SK-N-SH treated with all-trans-retinoic acid at 6 μM for 48 hours (cell line): ENCODE measurements at regions not wholly inside any gene's neighbourhood (a gene's known extent, or its start where the extent isn't known, plus 50 kb on each side); places are given as distances from the start of the nearest gene placed in this dataset.

Experiments
- ATAC-seq: fragments of 200-7000 bp; cut with Tn5 transposase; 3 replicates; pipeline ENCODE4 v1.9.1; 2020; ENCODE audit warnings: mild to moderate bottlenecking, moderate library complexity
- ARNTL ChIP-seq: fragments of 450-650 bp; formaldehyde crosslinking; IDR thresholded peaks from 2 replicates; pipeline ENCODE4 v1.5.0; 2020; ENCODE audit warnings: low read depth, mild to moderate bottlenecking, moderate library complexity, borderline replicate concordance
- BACH2 ChIP-seq: fragments of 250-450 bp; sonication (Bioruptor Pico); IDR thresholded peaks from 2 replicates; pipeline ENCODE4 v1.9.0; 2021; ENCODE audit warnings: mild to moderate bottlenecking, borderline replicate concordance
- CSDC2 ChIP-seq: fragments of 250-450 bp; sonication (Bioruptor Pico); IDR thresholded peaks from 2 replicates; pipeline ENCODE4 v1.5.0; 2020; ENCODE audit warnings: mild to moderate bottlenecking, moderate library complexity
- ESRRG ChIP-seq: fragments of 250-450 bp; sonication (Bioruptor Pico); IDR thresholded peaks from 2 replicates; pipeline ENCODE4 v1.6.1; 2021; ENCODE audit warnings: mild to moderate bottlenecking
- GLIS3 ChIP-seq: fragments of 250-450 bp; sonication (Bioruptor Pico); IDR thresholded peaks from 2 replicates; pipeline ENCODE4 v1.5.0; 2020; ENCODE audit warnings: mild to moderate bottlenecking, moderate library complexity
- ISL1 ChIP-seq: fragments of 250-450 bp; sonication (Bioruptor Pico); IDR thresholded peaks from 2 replicates; pipeline ENCODE4 v2.1.2; 2022; ENCODE audit warnings: mild to moderate bottlenecking, moderate library complexity
- POU6F1 ChIP-seq: fragments of 250-450 bp; sonication (Bioruptor Pico); IDR thresholded peaks from 2 replicates; pipeline ENCODE4 v1.8.0; 2021; ENCODE audit warnings: low read depth, mild to moderate bottlenecking, moderate library complexity, borderline replicate concordance
- PPARA ChIP-seq: fragments of 250-450 bp; sonication (Bioruptor Pico); IDR thresholded peaks from 2 replicates; pipeline ENCODE4 v1.5.0; 2020; ENCODE audit warnings: mild to moderate bottlenecking, borderline replicate concordance
- RARB ChIP-seq: fragments of 250-450 bp; sonication (Bioruptor Pico); IDR thresholded peaks from 2 replicates; pipeline ENCODE4 v1.8.0; 2021; ENCODE audit warnings: mild to moderate bottlenecking, moderate library complexity
- SNAI2 ChIP-seq: fragments of 250-450 bp; sonication (Bioruptor Pico); IDR thresholded peaks from 2 replicates; pipeline ENCODE4 v1.5.0; 2020; ENCODE audit warnings: mild to moderate bottlenecking, moderate library complexity
- TCF4 ChIP-seq: fragments of 250-450 bp; sonication (Bioruptor Pico); IDR thresholded peaks from 2 replicates; pipeline ENCODE4 v1.8.0; 2021; ENCODE audit warnings: mild to moderate bottlenecking, moderate library complexity, borderline replicate concordance
- TOX ChIP-seq: fragments of 250-450 bp; sonication (Bioruptor Pico); IDR thresholded peaks from 2 replicates; pipeline ENCODE4 v1.8.0; 2021; ENCODE audit warnings: mild to moderate bottlenecking, moderate library complexity, borderline replicate concordance
- ZC3H10 ChIP-seq: fragments of 250-450 bp; sonication (Bioruptor Pico); IDR thresholded peaks from 2 replicates; pipeline ENCODE4 v1.5.1; 2021; ENCODE audit warnings: mild to moderate bottlenecking, moderate library complexity
- ZFP3 ChIP-seq: fragments of 250-450 bp; sonication (Bioruptor Pico); IDR thresholded peaks from 2 replicates; pipeline ENCODE4 v1.5.0; 2020; ENCODE audit warnings: mild to moderate bottlenecking, moderate library complexity
- ZFP30 ChIP-seq: fragments of 450-650 bp; formaldehyde crosslinking; IDR thresholded peaks from 2 replicates; pipeline ENCODE4 v1.5.0; 2022; ENCODE audit warnings: mild to moderate bottlenecking, moderate library complexity
- ZNF565 ChIP-seq: fragments of 450-650 bp; formaldehyde crosslinking; conservative IDR thresholded peaks from 2 replicates; pipeline ENCODE4 v1.5.0; 2020; ENCODE audit warnings: low read depth, mild to moderate bottlenecking, moderate library complexity
- ZNF70 ChIP-seq: fragments of 450-650 bp; formaldehyde crosslinking; IDR thresholded peaks from 2 replicates; pipeline ENCODE4 v1.5.0; 2020; ENCODE audit warnings: mild to moderate bottlenecking, moderate library complexity
- ZNF8 ChIP-seq: fragments of 450-650 bp; formaldehyde crosslinking; IDR thresholded peaks from 2 replicates; pipeline ENCODE4 v1.5.0; 2020; ENCODE audit warnings: mild to moderate bottlenecking, moderate library complexity
- TF ChIP-seq, protein P1 (sequence below): fragments of 250-450 bp; sonication (Bioruptor Pico); IDR thresholded peaks from 2 replicates; pipeline ENCODE4 v1.8.0; 2020; ENCODE audit warnings: mild to moderate bottlenecking, moderate library complexity, borderline replicate concordance
- TF ChIP-seq, protein P2 (sequence below): fragments of 250-450 bp; sonication (Bioruptor Pico); IDR thresholded peaks from 2 replicates; pipeline ENCODE4 v1.5.1; 2021; ENCODE audit warnings: mild to moderate bottlenecking, moderate library complexity

- TF ChIP-seq GLIS3 (CRISPR knock-in tag), result no peak
- TF ChIP-seq ZNF565 (CRISPR knock-in tag), result no peak
- TF ChIP-seq ZNF8 (CRISPR knock-in tag), result no peak
- TF ChIP-seq ZC3H10, result no peak
- no peak for TF ChIP-seq RARB (CRISPR knock-in tag)
- TF ChIP-seq, protein P1, sequence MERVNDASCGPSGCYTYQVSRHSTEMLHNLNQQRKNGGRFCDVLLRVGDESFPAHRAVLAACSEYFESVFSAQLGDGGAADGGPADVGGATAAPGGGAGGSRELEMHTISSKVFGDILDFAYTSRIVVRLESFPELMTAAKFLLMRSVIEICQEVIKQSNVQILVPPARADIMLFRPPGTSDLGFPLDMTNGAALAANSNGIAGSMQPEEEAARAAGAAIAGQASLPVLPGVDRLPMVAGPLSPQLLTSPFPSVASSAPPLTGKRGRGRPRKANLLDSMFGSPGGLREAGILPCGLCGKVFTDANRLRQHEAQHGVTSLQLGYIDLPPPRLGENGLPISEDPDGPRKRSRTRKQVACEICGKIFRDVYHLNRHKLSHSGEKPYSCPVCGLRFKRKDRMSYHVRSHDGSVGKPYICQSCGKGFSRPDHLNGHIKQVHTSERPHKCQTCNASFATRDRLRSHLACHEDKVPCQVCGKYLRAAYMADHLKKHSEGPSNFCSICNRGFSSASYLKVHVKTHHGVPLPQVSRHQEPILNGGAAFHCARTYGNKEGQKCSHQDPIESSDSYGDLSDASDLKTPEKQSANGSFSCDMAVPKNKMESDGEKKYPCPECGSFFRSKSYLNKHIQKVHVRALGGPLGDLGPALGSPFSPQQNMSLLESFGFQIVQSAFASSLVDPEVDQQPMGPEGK, result no peak
- no peak for TF ChIP-seq BACH2 (CRISPR knock-in tag)
- no peak for TF ChIP-seq ESRRG (CRISPR knock-in tag)
- TF ChIP-seq CSDC2, result no peak
- no peak for TF ChIP-seq ISL1 (CRISPR knock-in tag)
- TF ChIP-seq POU6F1 (CRISPR knock-in tag), result no peak
- no peak for ATAC-seq
Observed at GRCh38 chr2:84249140-84249539, 209.9 kb downstream of the SUCLG1 start.

- ATAC-seq, result no peak
- no peak for TF ChIP-seq POU6F1 (CRISPR knock-in tag)
- TF ChIP-seq, protein P2, sequence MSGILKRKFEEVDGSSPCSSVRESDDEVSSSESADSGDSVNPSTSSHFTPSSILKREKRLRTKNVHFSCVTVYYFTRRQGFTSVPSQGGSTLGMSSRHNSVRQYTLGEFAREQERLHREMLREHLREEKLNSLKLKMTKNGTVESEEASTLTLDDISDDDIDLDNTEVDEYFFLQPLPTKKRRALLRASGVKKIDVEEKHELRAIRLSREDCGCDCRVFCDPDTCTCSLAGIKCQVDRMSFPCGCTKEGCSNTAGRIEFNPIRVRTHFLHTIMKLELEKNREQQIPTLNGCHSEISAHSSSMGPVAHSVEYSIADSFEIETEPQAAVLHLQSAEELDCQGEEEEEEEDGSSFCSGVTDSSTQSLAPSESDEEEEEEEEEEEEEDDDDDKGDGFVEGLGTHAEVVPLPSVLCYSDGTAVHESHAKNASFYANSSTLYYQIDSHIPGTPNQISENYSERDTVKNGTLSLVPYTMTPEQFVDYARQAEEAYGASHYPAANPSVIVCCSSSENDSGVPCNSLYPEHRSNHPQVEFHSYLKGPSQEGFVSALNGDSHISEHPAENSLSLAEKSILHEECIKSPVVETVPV (CRISPR knock-in tag), result no peak
- TF ChIP-seq ZNF8 (CRISPR knock-in tag), result no peak
- no peak for TF ChIP-seq ZNF565 (CRISPR knock-in tag)
- no peak for TF ChIP-seq PPARA (CRISPR knock-in tag)
- TF ChIP-seq TCF4, result no peak
- no peak for TF ChIP-seq ZNF70 (CRISPR knock-in tag)
- TF ChIP-seq, protein P1, result no peak
- TF ChIP-seq ISL1 (CRISPR knock-in tag), result no peak
Observed at GRCh38 chr2:84247532-84247931, 211.5 kb downstream of the SUCLG1 start.

- no peak for ATAC-seq
- TF ChIP-seq GLIS3 (CRISPR knock-in tag), result no peak
- TF ChIP-seq TCF4, result no peak
- TF ChIP-seq ESRRG (CRISPR knock-in tag), result no peak
- no peak for TF ChIP-seq SNAI2 (CRISPR knock-in tag)
Observed at GRCh38 chr2:84243788-84244733, 215.0 kb downstream of the SUCLG1 start.

DNA sequence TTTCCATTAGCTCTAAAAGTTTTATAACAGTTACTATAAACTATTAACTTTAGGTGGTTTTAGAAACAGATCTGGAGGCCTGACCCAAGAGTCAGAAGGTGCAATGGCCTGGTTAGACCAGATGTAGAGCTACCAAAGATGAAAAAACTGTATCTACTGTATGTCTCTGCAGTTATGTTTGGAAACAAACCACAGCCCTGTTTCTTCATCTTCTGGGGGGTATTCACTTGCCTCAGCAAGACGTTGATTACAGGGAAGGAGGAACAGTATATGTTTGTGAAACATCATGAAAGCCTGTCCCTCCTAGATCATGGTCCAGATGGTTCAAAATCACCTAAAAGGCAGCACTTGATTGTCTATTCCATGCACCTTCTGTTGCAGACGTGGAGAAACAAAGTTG is 220.2 kb downstream of the SUCLG1 start:
- ATAC-seq, result no peak
- TF ChIP-seq ZNF70 (CRISPR knock-in tag), result no peak
- TF ChIP-seq RARB (CRISPR knock-in tag), result no peak
- no peak for TF ChIP-seq ZFP30
- no peak for TF ChIP-seq ZC3H10
- TF ChIP-seq ARNTL (CRISPR knock-in tag), result no peak
- TF ChIP-seq, protein P2 (CRISPR knock-in tag), result no peak
- TF ChIP-seq POU6F1 (CRISPR knock-in tag), result no peak
- TF ChIP-seq CSDC2, result no peak
- TF ChIP-seq ZFP3 (CRISPR knock-in tag), result no peak
- no peak for TF ChIP-seq ZNF565 (CRISPR knock-in tag)
- TF ChIP-seq, protein P1, result no peak
- TF ChIP-seq TOX (CRISPR knock-in tag), result no peak
